HG03039 (cell line): ENCODE measurements at regions not wholly inside any gene's neighbourhood (a gene's known extent, or its start where the extent isn't known, plus 50 kb on each side); places are given as distances from the start of the nearest gene placed in this dataset.

Source experiments
- ATAC-seq: cut with Tn5 transposase; IDR thresholded peaks from one replicate; pipeline ENCODE4 v1.9.1; 2021; ENCODE audit warnings: mild to moderate bottlenecking, moderate library complexity; ENCODE audit not compliant: unreplicated experiment

- no peak for ATAC-seq
Measured at GRCh38 chr6:104434519-104434918, 425.2 kb downstream of the HACE1 start.

GRCh38 chr6:104431096-104431495 is 428.6 kb downstream of the HACE1 start:
- ATAC-seq = no peak

DNA sequence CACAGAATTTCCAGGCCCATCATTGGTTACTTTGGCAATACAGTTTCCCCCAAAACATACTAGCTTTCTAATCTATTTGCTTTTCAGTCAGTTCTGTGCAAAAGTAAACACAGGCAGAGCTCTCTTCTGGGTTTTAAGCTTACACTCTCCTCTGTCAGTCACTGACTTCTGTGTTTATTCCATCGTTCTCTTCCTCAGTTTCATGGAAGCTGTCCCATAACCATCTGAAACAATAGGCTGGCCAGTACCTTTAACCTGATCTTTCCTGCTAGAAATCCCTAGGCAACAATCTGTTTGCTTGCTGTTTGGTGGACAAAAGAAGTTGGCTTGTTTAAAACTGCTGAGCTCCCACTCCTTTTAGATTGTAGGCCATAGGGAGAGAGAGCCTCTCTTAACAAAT is 431.5 kb downstream of the HACE1 start:
- no peak for ATAC-seq

GRCh38 chr6:104423691-104424090 is 436.0 kb downstream of the HACE1 start:
- ATAC-seq = no peak

- ATAC-seq = no peak
Measured at GRCh38 chr6:104421650-104422049, 438.1 kb downstream of the HACE1 start.

- no peak for ATAC-seq
Measured at GRCh38 chr6:104418839-104419238, 440.9 kb downstream of the HACE1 start.

- ATAC-seq = no peak
Measured at GRCh38 chr6:104418125-104418524, 441.6 kb downstream of the HACE1 start.

DNA sequence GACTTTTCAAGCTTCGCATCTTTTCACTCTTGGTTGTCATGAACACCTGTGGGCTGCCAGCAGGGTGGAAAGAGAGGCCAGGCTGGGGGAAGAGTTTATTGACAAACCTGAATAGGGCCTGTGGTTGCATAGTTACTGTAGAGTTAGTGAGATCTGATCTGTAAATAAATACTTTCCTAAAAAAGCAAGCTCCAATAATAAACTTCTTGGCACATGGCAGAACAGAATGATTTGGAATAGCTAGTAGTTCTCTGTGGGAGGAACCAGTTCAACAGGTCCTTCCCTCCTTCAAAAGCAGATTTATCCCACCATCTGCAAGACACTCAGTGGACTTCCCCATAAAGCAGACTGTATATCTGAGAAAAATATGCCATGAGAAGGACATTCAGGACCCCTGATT is 445.0 kb downstream of the HACE1 start:
- ATAC-seq = no peak

- ATAC-seq = no peak
Measured at GRCh38 chr6:104413767-104414166, 446.0 kb downstream of the HACE1 start.

- ATAC-seq = no peak
Measured at GRCh38 chr6:104411302-104411701, 448.4 kb downstream of the HACE1 start.

DNA sequence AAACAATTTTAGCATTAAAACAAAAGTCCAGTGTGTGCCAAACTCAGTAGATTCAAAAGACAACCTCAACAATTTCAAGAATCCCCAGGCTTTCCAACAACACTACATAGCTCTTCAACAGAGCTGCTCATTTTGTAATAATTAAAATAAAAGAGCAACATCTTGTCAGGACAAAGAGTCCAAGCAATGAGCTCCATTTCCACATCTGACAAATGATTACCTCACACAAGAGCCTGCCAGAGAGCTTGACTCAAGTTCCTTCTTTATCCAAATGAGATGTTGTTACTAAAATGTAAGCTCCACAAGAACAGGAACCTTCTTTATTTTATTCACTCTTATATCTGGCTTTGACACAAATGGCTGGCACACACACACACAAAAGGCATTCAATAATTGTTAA is 449.8 kb downstream of the HACE1 start:
- no peak for ATAC-seq

DNA sequence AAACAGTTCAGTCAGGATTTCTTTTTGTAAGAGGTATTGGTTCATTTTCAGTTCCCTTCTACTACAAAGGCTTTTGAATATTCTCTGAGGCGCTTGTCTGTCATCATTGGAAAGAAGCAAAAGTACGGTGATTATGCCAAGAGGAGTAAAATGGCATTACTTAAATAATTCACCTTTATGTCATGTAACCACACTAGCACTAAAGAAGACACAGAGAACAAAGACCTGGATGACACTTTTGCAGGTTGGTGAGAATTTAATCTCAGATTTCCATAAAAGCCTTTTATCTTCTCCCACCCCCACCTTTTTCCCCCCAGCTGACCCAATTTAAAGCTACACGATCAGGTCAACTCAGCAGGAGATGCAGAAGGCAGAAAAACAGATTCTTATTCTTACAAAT is 451.8 kb downstream of the HACE1 start:
- ATAC-seq = no peak

DNA sequence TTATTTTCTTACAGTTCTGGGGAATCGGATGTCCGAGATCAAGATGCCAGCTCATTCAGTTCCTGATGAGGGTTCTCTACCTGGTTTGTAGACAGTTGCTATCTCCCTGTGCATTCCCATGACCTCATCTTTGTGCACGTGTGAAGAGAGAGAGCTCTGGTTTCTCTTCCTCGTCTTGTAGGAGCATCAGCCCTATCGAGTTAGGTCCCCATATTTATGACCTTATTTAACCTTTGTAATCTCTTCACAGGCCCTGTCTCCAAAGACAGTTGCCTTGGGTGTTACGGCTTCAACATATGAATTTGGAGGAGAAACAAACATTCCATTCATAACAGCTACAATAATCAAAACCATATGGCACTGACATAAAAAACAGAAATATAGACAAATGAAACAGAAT is 455.3 kb downstream of the HACE1 start:
- no peak for ATAC-seq

DNA sequence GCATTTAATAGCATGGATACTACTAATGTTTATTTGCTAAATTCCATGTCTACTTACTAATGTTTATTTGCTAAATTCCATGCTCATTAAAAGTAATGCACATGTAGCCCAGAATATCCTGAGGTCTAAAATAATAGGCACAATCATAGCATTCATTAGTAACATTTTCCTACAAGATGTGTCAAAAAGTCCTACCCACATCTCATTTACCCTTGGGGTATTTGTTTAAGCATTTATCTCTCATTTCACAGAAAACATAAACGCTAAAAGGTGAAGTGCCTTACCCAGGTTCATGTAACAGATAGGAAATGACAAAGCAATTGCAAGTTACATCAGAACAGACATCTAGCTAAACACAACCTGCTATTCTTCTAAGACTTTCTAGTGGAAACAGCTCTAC is 457.1 kb downstream of the HACE1 start:
- ATAC-seq = no peak

DNA sequence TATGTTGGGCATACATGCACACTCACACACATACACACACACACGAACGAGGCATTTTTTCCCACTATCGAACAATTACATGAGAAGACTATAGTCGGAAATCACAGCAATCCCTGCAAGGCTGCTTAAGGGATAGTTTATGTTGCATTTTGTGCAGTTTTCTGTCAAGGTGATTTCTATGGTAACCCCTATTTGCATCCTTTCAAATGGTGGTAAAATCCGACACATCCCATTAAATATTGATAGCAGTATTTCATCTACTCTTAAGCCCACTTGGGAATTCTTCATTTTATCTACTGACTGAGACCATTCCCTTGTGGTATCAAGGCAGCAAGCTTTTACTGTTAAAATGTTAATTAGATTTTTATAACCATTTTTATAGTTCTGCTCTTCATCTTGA is 457.8 kb downstream of the HACE1 start:
- ATAC-seq = no peak

DNA sequence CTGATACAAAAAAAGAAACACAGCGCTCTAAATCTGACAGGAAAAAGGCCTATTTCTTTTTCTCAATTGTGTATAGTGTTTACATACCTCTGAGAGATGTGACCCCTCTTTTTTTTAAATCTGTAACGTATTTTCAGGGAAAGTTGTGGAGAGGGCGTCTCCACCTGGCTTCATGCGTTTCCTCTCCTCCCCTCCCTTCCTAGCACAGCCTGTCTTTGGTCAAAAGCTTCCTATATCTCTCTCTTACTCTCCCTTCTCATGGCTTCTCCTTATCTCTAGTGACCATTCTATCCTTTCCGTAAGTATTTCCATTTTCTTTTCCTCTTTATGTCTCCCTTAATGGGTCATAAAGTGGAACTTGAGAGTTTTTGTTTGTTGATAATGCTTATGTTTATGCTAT is 458.9 kb downstream of the HACE1 start:
- ATAC-seq = no peak

- ATAC-seq = no peak
Measured at GRCh38 chr6:104396077-104396476, 463.6 kb downstream of the HACE1 start.

- no peak for ATAC-seq
Measured at GRCh38 chr6:104381907-104382306, 477.8 kb downstream of the HACE1 start.

DNA sequence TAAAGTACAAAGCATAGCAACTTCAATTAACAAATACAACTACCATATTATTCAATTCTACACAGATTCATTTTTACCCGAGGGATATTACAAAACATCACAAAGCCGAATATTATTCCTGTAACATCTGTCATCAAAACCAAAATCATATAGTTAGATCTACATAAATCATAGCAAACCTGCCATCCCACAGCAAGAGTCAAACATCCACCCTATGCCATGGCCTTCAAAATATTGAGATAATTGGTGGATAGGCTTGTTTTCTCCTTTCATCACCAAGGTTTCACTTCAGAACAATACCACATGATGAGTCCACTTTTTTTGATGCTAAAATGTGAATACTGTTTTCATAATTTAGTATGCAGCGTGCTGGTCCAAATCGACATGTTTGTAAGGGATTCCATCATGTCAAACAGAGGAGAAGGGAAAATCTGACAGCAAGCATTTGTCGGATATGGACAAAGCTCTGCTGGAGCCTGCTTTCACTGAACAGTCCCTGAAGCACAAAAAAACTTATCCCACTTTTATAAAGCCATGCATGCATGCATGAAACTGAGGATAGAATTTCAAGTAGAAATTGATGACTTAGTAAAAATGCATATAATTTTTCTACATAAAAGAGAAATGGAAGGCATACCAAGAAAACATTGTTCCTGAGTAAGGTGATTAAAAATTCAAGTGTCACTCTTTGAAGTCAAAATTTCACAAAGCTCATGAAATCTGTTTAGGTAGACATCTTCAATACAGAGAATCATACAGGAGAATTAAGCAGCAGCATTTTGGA is 494.1 kb downstream of the HACE1 start:
- ATAC-seq = no peak

GRCh38 chr6:104357928-104358327 is 501.8 kb downstream of the HACE1 start:
- ATAC-seq = no peak

DNA sequence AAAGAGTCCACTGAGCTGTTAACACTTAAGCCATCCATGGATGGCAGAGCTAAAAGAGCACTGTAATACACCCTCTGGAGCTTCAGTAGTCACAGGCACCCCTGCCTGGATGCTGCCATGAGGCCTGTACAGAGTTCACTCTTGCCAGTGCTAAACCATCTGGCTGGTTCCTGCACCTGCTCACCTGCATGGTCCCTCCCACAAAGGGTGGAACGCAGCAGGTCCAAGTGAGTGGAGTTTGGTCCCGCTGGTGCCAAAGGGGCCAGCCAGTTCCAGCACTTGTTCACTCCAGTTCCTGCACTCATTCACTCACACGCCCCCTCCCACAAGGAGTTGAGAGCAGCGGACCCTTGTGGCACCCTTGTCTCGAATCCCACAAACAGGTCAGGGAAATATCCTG is 503.5 kb downstream of the HACE1 start:
- ATAC-seq = no peak

GRCh38 chr6:104349191-104349590 is 510.5 kb downstream of the HACE1 start:
- ATAC-seq = no peak

DNA sequence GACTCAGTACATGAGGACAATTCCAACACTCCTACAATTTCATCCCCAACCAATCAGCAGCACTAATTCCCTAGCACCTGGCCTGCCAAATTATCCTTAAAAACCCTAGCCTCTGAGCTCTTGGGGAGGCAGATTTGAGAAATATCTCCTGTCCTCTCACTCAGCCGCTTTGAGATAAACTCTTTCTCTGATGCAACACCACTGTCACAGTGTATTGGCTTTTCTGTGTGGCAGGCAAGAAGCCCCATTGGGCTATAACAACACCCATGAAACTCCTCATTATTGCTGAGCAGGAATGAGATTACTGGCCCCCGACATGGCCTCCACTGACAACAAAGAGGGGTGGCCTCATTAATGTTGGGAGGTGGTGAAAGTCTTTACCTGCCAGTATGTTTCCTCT is 515.5 kb downstream of the HACE1 start:
- no peak for ATAC-seq
